Gastroesophageal sphincter (tissue), 3 donors: ENCODE measurements at regions not wholly inside any gene's neighbourhood (a gene's known extent, or its start where the extent isn't known, plus 50 kb on each side); places are given as distances from the start of the nearest gene placed in this dataset.

Experiments used
- EP300 ChIP-seq: sonication (generic); formaldehyde crosslinking; IDR thresholded peaks from one replicate; pipeline ENCODE4 v1.6.1; 2017; ENCODE audit warnings: antibody characterized with exemption, mild to moderate bottlenecking
- POLR2A ChIP-seq, 2 donors: fragments of 450-650 bp; IDR thresholded peaks; one replicate each; pipeline ENCODE4 v1.6.1; 2017; ENCODE audit warnings: antibody characterized with exemption in 2 of 2, mild to moderate bottlenecking in 2 of 2, moderate library complexity in 1 of 2
- POLR2AphosphoS5 ChIP-seq: sonication (generic); formaldehyde crosslinking; IDR thresholded peaks from one replicate; pipeline ENCODE4 v1.6.1; 2017; ENCODE audit warnings: antibody characterized with exemption
- TF ChIP-seq, protein P1 (sequence below), 4 experiments: fragments of 200-600 bp in 2 of 4; fragments of 450-650 bp in 2 of 4; sonication (generic) in 1 of 4; IDR thresholded peaks; one replicate each; pipeline ENCODE4 v1.5.1; 2017 to 2019; ENCODE audit warnings: antibody characterized with exemption in 4 of 4, mild to moderate bottlenecking in 2 of 4, moderate library complexity in 2 of 4

- TF ChIP-seq, protein P1, sequence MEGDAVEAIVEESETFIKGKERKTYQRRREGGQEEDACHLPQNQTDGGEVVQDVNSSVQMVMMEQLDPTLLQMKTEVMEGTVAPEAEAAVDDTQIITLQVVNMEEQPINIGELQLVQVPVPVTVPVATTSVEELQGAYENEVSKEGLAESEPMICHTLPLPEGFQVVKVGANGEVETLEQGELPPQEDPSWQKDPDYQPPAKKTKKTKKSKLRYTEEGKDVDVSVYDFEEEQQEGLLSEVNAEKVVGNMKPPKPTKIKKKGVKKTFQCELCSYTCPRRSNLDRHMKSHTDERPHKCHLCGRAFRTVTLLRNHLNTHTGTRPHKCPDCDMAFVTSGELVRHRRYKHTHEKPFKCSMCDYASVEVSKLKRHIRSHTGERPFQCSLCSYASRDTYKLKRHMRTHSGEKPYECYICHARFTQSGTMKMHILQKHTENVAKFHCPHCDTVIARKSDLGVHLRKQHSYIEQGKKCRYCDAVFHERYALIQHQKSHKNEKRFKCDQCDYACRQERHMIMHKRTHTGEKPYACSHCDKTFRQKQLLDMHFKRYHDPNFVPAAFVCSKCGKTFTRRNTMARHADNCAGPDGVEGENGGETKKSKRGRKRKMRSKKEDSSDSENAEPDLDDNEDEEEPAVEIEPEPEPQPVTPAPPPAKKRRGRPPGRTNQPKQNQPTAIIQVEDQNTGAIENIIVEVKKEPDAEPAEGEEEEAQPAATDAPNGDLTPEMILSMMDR (IDR thresholded peaks at IDR 0.05) = no peak
- TF ChIP-seq EP300 = no peak
- no peak for TF ChIP-seq POLR2AphosphoS5
- no peak for TF ChIP-seq POLR2A (IDR thresholded peaks at IDR 0.05)
These were observed 810.0 kb downstream of the RAB28 start for GRCh38 chr4:12674184-12674583.
